HG03439 (cell line): ENCODE measurements at regions not wholly inside any gene's neighbourhood (a gene's known extent, or its start where the extent isn't known, plus 50 kb on each side); places are given as distances from the start of the nearest gene placed in this dataset.

Experiments used
- ATAC-seq: cut with Tn5 transposase; IDR thresholded peaks from one replicate; pipeline ENCODE4 v1.9.1; 2021; ENCODE audit warnings: mild to moderate bottlenecking, moderate library complexity; ENCODE audit not compliant: unreplicated experiment

- ATAC-seq = no peak
These were observed 56.0 kb downstream of the EN1 start for GRCh38 chr2:118791483-118791882.

GRCh38 chr2:118786746-118787145 lies 60.7 kb downstream of the EN1 start:
- ATAC-seq = no peak

GRCh38 chr2:118784860-118785259 lies 62.6 kb downstream of the EN1 start:
- no peak for ATAC-seq

- no peak for ATAC-seq
These were observed 68.1 kb downstream of the EN1 start for GRCh38 chr2:118779362-118779761.

GRCh38 chr2:118774458-118775133 lies 72.9 kb downstream of the EN1 start:
- ATAC-seq = no peak

- ATAC-seq = no peak
These were observed 73.6 kb downstream of the EN1 start for GRCh38 chr2:118773826-118774225.

DNA sequence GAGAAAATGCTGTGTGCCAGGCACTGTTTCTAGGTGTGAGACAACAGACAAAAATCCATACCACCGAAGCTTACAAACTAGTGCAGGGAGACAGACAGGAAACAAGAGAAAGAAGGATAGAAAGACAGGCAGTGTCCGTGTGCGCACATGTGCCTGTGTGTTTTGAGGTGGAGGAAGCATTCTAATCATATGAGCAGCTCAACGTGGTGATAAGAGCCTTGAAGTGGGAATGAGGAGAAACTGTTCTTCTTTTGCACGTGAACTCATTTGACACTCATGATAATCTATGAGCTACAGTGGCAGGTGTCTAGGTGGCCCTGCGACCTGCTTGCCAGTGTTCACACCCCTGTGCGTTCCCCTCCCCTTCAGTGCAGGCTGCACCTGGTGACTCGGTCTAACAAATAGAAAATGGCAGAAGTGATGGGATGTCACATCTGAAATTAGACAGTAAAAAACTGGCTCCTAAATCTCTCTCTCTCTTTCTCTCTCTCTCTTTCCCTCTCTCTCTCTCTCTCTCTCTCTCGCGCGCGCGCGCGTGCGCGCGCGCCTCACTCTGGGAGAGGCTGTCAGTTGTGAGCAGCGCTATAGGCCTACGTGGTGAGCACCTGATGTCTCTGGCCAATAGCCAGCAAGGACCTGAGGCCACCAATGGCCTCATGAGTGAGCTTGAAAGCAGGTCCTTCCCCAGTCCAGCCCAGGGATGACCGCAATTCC lies 74.8 kb downstream of the EN1 start:
- ATAC-seq = no peak

DNA sequence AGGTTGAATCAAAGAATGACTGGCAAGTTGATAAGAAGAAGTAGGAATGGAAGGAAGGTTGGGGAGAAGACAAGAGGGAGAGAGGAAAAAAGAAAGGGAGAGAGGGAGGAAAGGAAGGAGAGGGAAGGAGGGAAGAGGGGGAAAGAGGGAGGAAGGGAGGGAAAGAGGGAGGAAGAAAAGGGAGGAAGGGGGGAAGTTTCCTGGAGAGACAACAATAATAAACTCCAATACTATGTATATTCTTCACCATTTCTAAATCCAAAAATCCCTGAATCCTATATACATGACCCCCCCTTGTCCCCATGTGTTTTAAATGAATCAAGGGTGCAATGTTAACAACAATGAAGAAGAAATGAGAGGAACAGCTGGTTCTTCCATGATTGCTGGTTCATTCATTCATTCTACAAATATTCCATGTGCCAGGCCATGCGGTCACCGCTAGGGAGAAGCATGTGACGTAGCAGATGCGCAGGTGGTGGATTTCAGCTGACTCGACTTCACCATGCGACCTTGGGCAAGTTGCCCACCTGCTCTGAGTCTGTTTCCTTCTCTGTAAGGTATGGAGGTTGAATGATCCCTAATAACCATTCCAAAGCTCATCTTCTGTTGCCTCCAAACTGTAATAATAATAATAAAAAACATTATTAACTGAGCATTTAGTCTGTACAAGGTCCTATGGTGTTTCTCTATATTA lies 77.6 kb downstream of the EN1 start:
- ATAC-seq = no peak

- ATAC-seq = no peak
These were observed 80.6 kb downstream of the EN1 start for GRCh38 chr2:118766871-118767270.

GRCh38 chr2:118764855-118765254 lies 82.6 kb downstream of the EN1 start:
- ATAC-seq = no peak

DNA sequence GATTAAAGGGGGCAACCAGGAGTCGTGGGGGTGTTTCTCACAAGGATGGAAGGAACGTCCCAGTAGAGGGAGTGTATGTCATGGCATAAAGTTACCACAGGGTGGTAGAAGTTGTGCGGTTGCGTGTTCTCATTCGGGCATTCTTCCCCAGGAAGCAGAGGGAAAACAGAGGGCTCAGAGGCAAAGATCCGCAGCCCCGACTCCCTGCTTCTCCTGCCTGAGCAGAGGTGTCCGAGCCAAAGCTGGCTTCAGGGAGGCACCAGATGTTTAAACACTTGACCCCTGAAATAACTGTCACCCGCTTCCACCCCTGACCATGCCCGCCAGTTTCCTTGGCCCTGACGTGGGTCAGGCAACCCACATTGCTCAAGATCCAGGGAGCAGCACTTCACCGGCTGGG lies 83.7 kb downstream of the EN1 start:
- no peak for ATAC-seq

- ATAC-seq = no peak
These were observed 85.2 kb downstream of the EN1 start for GRCh38 chr2:118762290-118762689.

- ATAC-seq = no peak
These were observed 85.7 kb downstream of the EN1 start for GRCh38 chr2:118761771-118762170.

DNA sequence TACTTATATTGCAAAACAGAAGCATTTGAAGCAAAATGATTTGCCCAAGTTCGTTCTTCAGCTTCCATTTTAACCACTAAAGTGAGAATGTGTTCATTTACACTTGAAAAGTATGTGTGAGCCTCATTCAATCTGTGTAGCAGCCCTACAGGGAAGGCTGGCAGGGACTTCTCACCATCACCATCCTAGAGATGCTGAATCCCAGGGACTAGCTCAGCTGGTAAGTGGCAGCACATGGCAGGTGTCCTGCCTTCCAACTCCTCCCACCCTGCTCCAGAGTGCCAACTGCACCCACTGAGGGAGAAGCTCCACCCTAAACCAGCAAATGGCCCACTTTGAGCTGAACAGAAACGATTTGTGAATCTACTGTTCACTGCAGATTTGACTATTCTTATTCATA lies 91.5 kb downstream of the EN1 start:
- no peak for ATAC-seq

- no peak for ATAC-seq
These were observed 92.1 kb downstream of the EN1 start for GRCh38 chr2:118755384-118755783.

DNA sequence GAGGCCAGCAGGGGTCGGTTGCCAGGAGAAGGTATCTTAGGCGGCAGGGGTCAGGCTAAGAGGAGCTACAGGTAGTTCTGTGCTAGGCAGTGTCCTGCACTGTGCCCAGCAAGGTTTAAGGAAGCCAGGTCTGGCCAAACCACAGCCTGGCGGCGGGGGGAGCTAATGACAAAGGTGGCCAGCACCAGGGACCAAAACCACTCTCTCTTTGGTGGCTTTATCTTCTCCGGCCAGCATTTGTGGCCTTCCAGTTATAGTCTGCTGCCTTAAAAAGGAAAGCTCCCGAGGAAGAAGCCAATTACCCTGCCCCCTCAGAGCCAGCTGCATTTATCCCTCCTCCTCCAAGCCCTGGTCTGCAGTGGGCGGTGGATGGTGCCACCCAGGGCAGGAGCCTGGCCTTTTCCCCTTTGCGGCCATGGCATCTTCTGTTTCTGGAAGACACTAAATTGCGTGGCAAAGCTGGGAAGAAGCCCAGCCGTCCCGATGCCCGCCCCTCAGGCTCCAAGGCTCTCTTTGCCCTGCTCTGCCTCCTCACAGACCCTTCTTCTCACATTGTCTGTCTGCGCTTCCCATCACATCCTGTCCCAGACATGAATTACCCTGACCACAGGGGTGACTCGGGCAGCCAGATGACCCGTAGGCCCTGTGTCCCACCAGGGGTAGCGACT lies 94.6 kb downstream of the EN1 start:
- ATAC-seq = no peak

GRCh38 chr2:118750959-118751565 lies 96.4 kb downstream of the EN1 start:
- ATAC-seq = no peak

DNA sequence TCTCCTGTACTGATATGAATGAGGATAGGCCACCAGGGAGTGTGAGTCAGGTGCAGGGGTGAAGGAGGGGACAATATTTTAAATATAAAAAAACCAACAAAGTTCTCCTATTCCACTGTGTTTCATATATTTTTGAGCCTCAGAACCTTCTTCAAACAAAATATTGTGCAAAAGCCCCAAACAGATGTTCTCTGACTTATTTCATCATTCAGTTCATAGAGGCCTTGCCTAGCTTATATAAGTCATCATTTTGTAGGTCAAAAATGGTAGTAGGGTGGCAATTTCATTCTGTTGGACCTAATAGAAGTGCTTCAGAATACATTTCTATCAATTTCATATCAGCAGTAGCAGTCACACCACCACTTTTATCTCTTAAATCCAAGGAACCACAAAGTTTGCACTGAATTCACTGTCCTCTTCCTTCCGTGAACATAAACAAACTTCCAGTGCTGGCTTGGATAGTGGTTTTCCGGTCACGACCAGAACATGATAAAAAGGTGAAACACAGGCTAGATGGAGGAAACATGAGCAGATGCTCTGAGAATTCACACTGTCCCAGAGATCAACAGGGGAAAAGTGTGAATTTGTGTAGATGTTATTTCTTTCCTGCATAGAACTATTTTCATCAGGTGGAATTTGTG lies 99.1 kb downstream of the EN1 start:
- ATAC-seq = no peak

GRCh38 chr2:118747637-118748036 lies 99.8 kb downstream of the EN1 start:
- ATAC-seq = no peak

GRCh38 chr2:118747066-118747465 lies 100.4 kb downstream of the EN1 start:
- ATAC-seq = no peak
